ENCODE measurements at regions not wholly inside any gene's neighbourhood (a gene's known extent, or its start where the extent isn't known, plus 50 kb on each side); places are given as distances from the start of the nearest gene placed in this dataset.

- no peak for TF ChIP-seq CTCF (IDR thresholded peaks at IDR 0.05; ENCODE audit: insufficient read depth, low read length)
- TF ChIP-seq POLR2AphosphoS5 (IDR thresholded peaks at IDR 0.05; ENCODE audit: low read depth), result no peak
- TF ChIP-seq GABPA (IDR thresholded peaks at IDR 0.05; ENCODE audit: low read depth), result no peak
- TF ChIP-seq REST (IDR thresholded peaks at IDR 0.05; ENCODE audit: insufficient replicate concordance, low read depth), result no peak
- TF ChIP-seq SPI1 (IDR thresholded peaks at IDR 0.05; ENCODE audit: borderline replicate concordance, low read depth), result no peak
These were observed 58.3 kb upstream of the STXBP1 start for GRCh38 chr9:127553793-127554192.

Data from HL-60 (cell line).